H1 (cell line): ENCODE measurements at regions not wholly inside any gene's neighbourhood (a gene's known extent, or its start where the extent isn't known, plus 50 kb on each side); places are given as distances from the start of the nearest gene placed in this dataset.

ENCODE experiments used
- CTCF ChIA-PET: fragments of 300-600 bp; sonication (Branson Sonifier 250); formaldehyde crosslinking; loops from one replicate; lab custom pipeline; 2021; ENCODE audit not compliant: partially characterized antibody; lab: Charles Lee
- POLR2A ChIA-PET: fragments of 300-600 bp; sonication (Branson Sonifier 250); formaldehyde crosslinking; loops from one replicate; lab custom pipeline; 2021; ENCODE audit warnings: inconsistent platforms; ENCODE audit not compliant: partially characterized antibody; lab: Charles Lee
- DNase-seq, 2 experiments: peaks; one replicate each; pipeline versions ENCODE4 v3.0.0 to v3.0.0-alpha.2; 2010 to 2022; ENCODE audit warnings: low spot score in 2 of 2, low read depth in 1 of 2, mixed read lengths in 1 of 2
- FAIRE-seq: peaks from 2 replicates; lab custom pipeline; 2011; peaks lifted over from hg19 to GRCh38; lab: Jason Lieb, UNC
- H2AFZ ChIP-seq: 2 replicates; pipeline ENCODE4 v1.8.1; 2012; ENCODE audit warnings: low read length, inconsistent platforms
- H2AK5ac ChIP-seq: 2 replicates; pipeline ENCODE4 v1.6.1; 2013; ENCODE audit warnings: low read depth, low read length
- H2BK120ac ChIP-seq: replicated peaks from 2 replicates; pipeline ENCODE3; 2013; ENCODE audit warnings: low read depth, low read length, inconsistent platforms
- H2BK12ac ChIP-seq: 2 replicates; pipeline ENCODE4 v1.6.1; 2013; ENCODE audit warnings: low read depth, low read length
- H2BK15ac ChIP-seq: 2 replicates; pipeline ENCODE4 v1.6.1; 2013; ENCODE audit warnings: low read length
- H2BK20ac ChIP-seq: 2 replicates; pipeline ENCODE4 v1.6.1; 2013; ENCODE audit warnings: low read length
- H2BK5ac ChIP-seq: 2 replicates; pipeline ENCODE4 v1.6.1; 2013; ENCODE audit warnings: low read depth, low read length
- H3K14ac ChIP-seq: 2 replicates; pipeline ENCODE4 v1.6.1; 2013; ENCODE audit warnings: inconsistent platforms; ENCODE audit not compliant: insufficient read length
- H3K18ac ChIP-seq: 2 replicates; pipeline ENCODE4 v1.6.1; 2013; ENCODE audit warnings: low read length; ENCODE audit errors: extremely low read depth
- H3K23ac ChIP-seq: 2 replicates; pipeline ENCODE4 v1.6.1; 2013; ENCODE audit warnings: inconsistent platforms; ENCODE audit not compliant: insufficient read length
- H3K23me2 ChIP-seq: 2 replicates; pipeline ENCODE4 v1.6.1; 2013; ENCODE audit warnings: low read depth, low read length
- H3K27ac ChIP-seq: 2 replicates; pipeline ENCODE4 v1.6.1; 2011; ENCODE audit warnings: low read depth, low read length, inconsistent platforms
- H3K27me3 ChIP-seq, 4 experiments: replicated peaks in 1 of 4; 1 replicate in 1 of 4; 2 replicates in 3 of 4; pipeline versions ENCODE4 v1.6.1 to v1.8.1; 2011 to 2013; ENCODE audit warnings: low read length in 3 of 4, mild to moderate bottlenecking in 3 of 4, inconsistent platforms in 2 of 4, mixed read lengths in 2 of 4, moderate library complexity in 1 of 4; ENCODE audit not compliant: control insufficient read depth in 3 of 4, insufficient read depth in 3 of 4; ENCODE audit errors: extremely low read depth in 1 of 4
- H3K36me3 ChIP-seq, 4 experiments: 2 replicates each; pipeline versions ENCODE4 v1.6.1 to v1.8.1; 2011 to 2013; ENCODE audit warnings: mild to moderate bottlenecking in 4 of 4, low read length in 3 of 4, moderate library complexity in 2 of 4, control low read depth in 1 of 4, inconsistent platforms in 1 of 4; ENCODE audit not compliant: insufficient read depth in 4 of 4, control insufficient read depth in 2 of 4
- H3K4ac ChIP-seq: replicated peaks from 2 replicates; pipeline ENCODE3; 2013; ENCODE audit warnings: low read length, low read depth, mixed read lengths, inconsistent platforms; ENCODE audit not compliant: insufficient read length
- H3K4me1 ChIP-seq, 4 experiments: replicated peaks in 1 of 4; 1 replicate in 1 of 4; 2 replicates in 3 of 4; pipeline versions ENCODE4 v1.6.1 to v1.8.1; 2011 to 2013; ENCODE audit warnings: low read length in 3 of 4, inconsistent platforms in 2 of 4, mixed read lengths in 1 of 4; ENCODE audit not compliant: insufficient read depth in 4 of 4, control insufficient read depth in 3 of 4
- H3K4me2 ChIP-seq, 2 experiments: 2 replicates each; pipeline versions ENCODE4 v1.6.1 to v1.8.1; 2011 to 2013; ENCODE audit warnings: low read depth in 2 of 2, low read length in 2 of 2, control low read depth in 1 of 2, inconsistent platforms in 1 of 2, mild to moderate bottlenecking in 1 of 2; ENCODE audit not compliant: insufficient read depth in 1 of 2
- H3K4me3 ChIP-seq, 4 experiments: fragments of 200-600, 300-600 bp in 1 of 4; sonication (generic), shearing (Covaris generic), sonication (Bioruptor Twin) in 1 of 4; 2 replicates each; pipeline versions ENCODE4 v1.5.1 to v1.8.1; 2011 to 2016; ENCODE audit warnings: low read length in 4 of 4, low read depth in 3 of 4, control low read depth in 2 of 4, inconsistent platforms in 2 of 4, mild to moderate bottlenecking in 2 of 4, mixed read lengths in 1 of 4, moderate library complexity in 1 of 4; ENCODE audit not compliant: insufficient read depth in 2 of 4; ENCODE audit errors: extremely low read depth in 1 of 4
- H3K56ac ChIP-seq: replicated peaks from 2 replicates; pipeline ENCODE3; 2013; ENCODE audit warnings: low read depth, mild to moderate bottlenecking, mixed read lengths, low read length, inconsistent platforms; ENCODE audit not compliant: insufficient read length
- H3K79me1 ChIP-seq: 2 replicates; pipeline ENCODE4 v1.6.1; 2013; ENCODE audit warnings: low read depth, low read length, control low read depth
- H3K79me2 ChIP-seq, 2 experiments: 2 replicates each; pipeline versions ENCODE4 v1.6.1 to v1.8.1; 2012 to 2013; ENCODE audit warnings: low read length in 2 of 2, mild to moderate bottlenecking in 2 of 2, inconsistent platforms in 1 of 2; ENCODE audit not compliant: insufficient read depth in 2 of 2, control insufficient read depth in 1 of 2
- H3K9ac ChIP-seq, 4 experiments: replicated peaks in 1 of 4; 1 replicate in 1 of 4; 2 replicates in 3 of 4; pipeline versions ENCODE4 v1.6.1 to v1.8.1; 2011 to 2013; ENCODE audit warnings: low read depth in 3 of 4, low read length in 3 of 4, control low read depth in 2 of 4, mild to moderate bottlenecking in 2 of 4, moderate library complexity in 2 of 4, inconsistent platforms in 1 of 4; ENCODE audit errors: extremely low read depth in 1 of 4
- H3K9me3 ChIP-seq, 2 experiments: 2 replicates each; pipeline versions ENCODE4 v1.6.1 to v1.8.1; 2012 to 2013; ENCODE audit warnings: mild to moderate bottlenecking in 2 of 2, moderate library complexity in 2 of 2, control low read depth in 1 of 2, inconsistent platforms in 1 of 2, low read depth in 1 of 2, low read length in 1 of 2, mixed read lengths in 1 of 2; ENCODE audit not compliant: insufficient read depth in 2 of 2
- H4K20me1 ChIP-seq, 2 experiments: replicated peaks in 1 of 2; 2 replicates each; pipeline versions ENCODE3 to v1.8.1; 2011 to 2013; ENCODE audit warnings: inconsistent platforms in 2 of 2, low read length in 2 of 2, mild to moderate bottlenecking in 1 of 2; ENCODE audit not compliant: insufficient read depth in 2 of 2, control insufficient read depth in 1 of 2
- H4K5ac ChIP-seq: 2 replicates; pipeline ENCODE4 v1.6.1; 2013; ENCODE audit warnings: low read length, low read depth, mixed read lengths, inconsistent platforms; ENCODE audit not compliant: insufficient read length
- H4K8ac ChIP-seq: 2 replicates; pipeline ENCODE4 v1.8.0; 2013; ENCODE audit warnings: mild to moderate bottlenecking, moderate library complexity, low read length, inconsistent platforms; ENCODE audit not compliant: insufficient read depth; ENCODE audit errors: extremely low read depth
- H4K91ac ChIP-seq: replicated peaks from 2 replicates; pipeline ENCODE3; 2013; ENCODE audit warnings: low read length, mixed read lengths, inconsistent platforms; ENCODE audit not compliant: insufficient read length
- CTCF ChIP-seq, 3 experiments: IDR thresholded peaks; 1 replicate in 2 of 3; 2 replicates in 1 of 3; pipeline versions ENCODE4 v1.5.1 to v1.6.1; 2011; ENCODE audit warnings: low read length in 3 of 3, mild to moderate bottlenecking in 3 of 3, inconsistent platforms in 2 of 3, low read depth in 1 of 3, moderate library complexity in 1 of 3; ENCODE audit not compliant: insufficient read depth in 1 of 3; ENCODE audit errors: control extremely low read depth in 1 of 3
- SIN3A ChIP-seq, 2 experiments: IDR thresholded peaks in 1 of 2; conservative IDR thresholded peaks in 1 of 2; 2 replicates each; pipeline ENCODE4 v1.6.1; 2011 to 2012; ENCODE audit warnings: low read length in 2 of 2, improper control_type of control experiment in 1 of 2, low read depth in 1 of 2, mild to moderate bottlenecking in 1 of 2
- WGBS, 2 experiments: shearing (Covaris generic) in 1 of 2; methylation state at CpG; one replicate each; pipeline versions ENCODE4 v1.1.6 to v1.1.7; 2013 to 2015; ENCODE audit warnings: low lambda C conversion rate in 2 of 2, mixed read lengths in 2 of 2, inconsistent platforms in 1 of 2, low coverage in 1 of 2, missing lambda C conversion rate in 1 of 2; ENCODE audit not compliant: insufficient replicate concordance in 2 of 2, insufficient coverage in 1 of 2, insufficient read length in 1 of 2; ENCODE audit errors: extremely low coverage in 1 of 2, missing lambda C conversion rate in 1 of 2; 5-methylcytosine and 5-hydroxymethylcytosine counted together

GRCh38 chr1:5502311-5503194 is 489.7 kb downstream of the NPHP4 start:
- Histone ChIP-seq H3K9ac (no peak overlapping the region), H3K36me3 (no peaks in the 10 kb centered on the region), H3K27me3 (no peaks in the 10 kb centered on the region; a peak in 2 of 7 replicates)

More at GRCh38 chr1:5502311-5503194, 489.7 kb downstream of the NPHP4 start:
- no peak overlapping the region for H2AFZ ChIP-seq
- TF ChIP-seq SIN3A (conservative IDR thresholded peaks at IDR 0.05 in 1 of 2, IDR thresholded peaks at IDR 0.05 in 1 of 2; ENCODE audit: low read depth in 1 of 2, low read length in 2 of 2) (no peak), CTCF (IDR thresholded peaks at IDR 0.05; ENCODE audit: control extremely low read depth in 1 of 3, insufficient read depth in 1 of 3, low read depth in 1 of 3, low read length in 3 of 3) (no peak)
- TF ChIP-seq, all 59 proteins: peak for 0
- Histone ChIP-seq H3K23me2 (no peaks in the 10 kb centered on the region), H3K4me3 (no peak overlapping the region), H3K23ac (no peak overlapping the region), H3K4me1 (no peaks in the 10 kb centered on the region; a peak in 1 of 7 replicates), H2BK5ac (no peak overlapping the region), H2BK15ac (no peak overlapping the region), H3K14ac (no peak overlapping the region), H3K4ac (no peak overlapping the region), H2BK20ac (no peak overlapping the region), H3K56ac (no peak overlapping the region), H2AK5ac (no peak overlapping the region), H4K8ac (no peak overlapping the region; the same call in 1 of the 2 replicates), H2BK12ac (no peak overlapping the region), H3K27ac (no peak overlapping the region), H3K9me3 (no peaks in the 10 kb centered on the region), H3K4me2 (no peak overlapping the region), H4K5ac (no peak overlapping the region), H4K20me1 (peaks cover 0 to 2% of the 10 kb centered on the region in 2 experiments), H3K79me1 (no peaks in the 10 kb centered on the region), H3K79me2 (no peaks in the 10 kb centered on the region), H2BK120ac (no peak overlapping the region), H4K91ac (no peak overlapping the region), H3K18ac (no peak overlapping the region)
- 96% methylated on average over 16 of the region's 18 CpGs; no CpG with 5 or more reads in 1 of the 2 experiments for WGBS, 2 experiments
- ChIA-PET CTCF (interaction anchor here (0.9 to 1.6 kb wide), 3 partner anchors 10 to 159 kb away, joined by 3 to 6 read pairs (median 3); no protein-coding TSS in a partner anchor), POLR2A (no interaction called here)
- FAIRE-seq (no peak), DNase-seq (no peak)
